ENCODE measurements at regions not wholly inside any gene's neighbourhood (a gene's known extent, or its start where the extent isn't known, plus 50 kb on each side); places are given as distances from the start of the nearest gene placed in this dataset.
"Not testable (repeated sequence)": the region's sequence is repeated elsewhere in the genome, so short reads cannot be mapped to it uniquely, and the experiment has no call there.

- peaks cover 8% of the 10 kb centered on the region for H3K27me3 Mint-ChIP-seq
- no peak overlapping the region for H3K27ac Mint-ChIP-seq
- H3K9me3 Mint-ChIP-seq = no peaks in the 10 kb centered on the region
- DNase-seq = no peak
- H3K36me3 Mint-ChIP-seq = no peaks in the 10 kb centered on the region
- no peak overlapping the region for H3K4me3 Mint-ChIP-seq
- no peaks in the 10 kb centered on the region for H3K4me1 Mint-ChIP-seq
Measured at GRCh38 chr6:167751579-167752115, 75.1 kb upstream of the AFDN start.

GRCh38 chr6:167753281-167753680 is 73.4 kb upstream of the AFDN start:
- not testable (repeated sequence) for DNase-seq, H3K36me3 Mint-ChIP-seq, H3K27ac Mint-ChIP-seq, H3K4me1 Mint-ChIP-seq, H3K9me3 Mint-ChIP-seq, H3K4me3 Mint-ChIP-seq, H3K27me3 Mint-ChIP-seq

- Mint-ChIP-seq H3K27ac (no peak overlapping the region), H3K9me3 (no peaks in the 10 kb centered on the region), H3K4me3 (no peak overlapping the region), H3K36me3 (no peaks in the 10 kb centered on the region), H3K4me1 (no peaks in the 10 kb centered on the region), H3K27me3 (peaks cover 8% of the 10 kb centered on the region)
- no peak for DNase-seq
Measured at GRCh38 chr6:167754691-167755090, 72.0 kb upstream of the AFDN start.

- Mint-ChIP-seq H3K27ac (no peak overlapping the region), H3K27me3 (peaks cover 8% of the 10 kb centered on the region), H3K9me3 (no peaks in the 10 kb centered on the region), H3K4me1 (no peaks in the 10 kb centered on the region), H3K4me3 (no peak overlapping the region), H3K36me3 (no peaks in the 10 kb centered on the region)
- no peak for DNase-seq
Measured at GRCh38 chr6:167755461-167755860, 71.2 kb upstream of the AFDN start.

- DNase-seq = no peak
- Mint-ChIP-seq H3K9me3 (no peaks in the 10 kb centered on the region), H3K36me3 (no peaks in the 10 kb centered on the region), H3K4me1 (no peaks in the 10 kb centered on the region), H3K27ac (no peak overlapping the region), H3K27me3 (peaks cover 5% of the 10 kb centered on the region), H3K4me3 (no peak overlapping the region)
Measured at GRCh38 chr6:167756597-167756996, 70.1 kb upstream of the AFDN start.

- H3K9me3 Mint-ChIP-seq = no peaks in the 10 kb centered on the region
- H3K36me3 Mint-ChIP-seq = no peaks in the 10 kb centered on the region
- H3K27me3 Mint-ChIP-seq = no peaks in the 10 kb centered on the region
- no peak overlapping the region for H3K27ac Mint-ChIP-seq
- no peak for DNase-seq
- H3K4me1 Mint-ChIP-seq = no peaks in the 10 kb centered on the region
- no peak overlapping the region for H3K4me3 Mint-ChIP-seq
Measured at GRCh38 chr6:167757249-167757648, 69.5 kb upstream of the AFDN start.

GRCh38 chr6:167757821-167758220 is 68.9 kb upstream of the AFDN start:
- no peak for DNase-seq
- Mint-ChIP-seq H3K9me3 (no peaks in the 10 kb centered on the region), H3K4me3 (no peak overlapping the region), H3K36me3 (no peaks in the 10 kb centered on the region), H3K4me1 (no peaks in the 10 kb centered on the region), H3K27me3 (no peaks in the 10 kb centered on the region), H3K27ac (no peak overlapping the region)

- Mint-ChIP-seq H3K4me3 (no peak overlapping the region), H3K36me3 (no peaks in the 10 kb centered on the region)
Measured at GRCh38 chr6:167758309-167759023, 68.2 kb upstream of the AFDN start.

GRCh38 chr6:167759206-167759605 is 67.5 kb upstream of the AFDN start:
- Mint-ChIP-seq H3K27ac (no peak overlapping the region), H3K27me3 (no peaks in the 10 kb centered on the region), H3K36me3 (no peaks in the 10 kb centered on the region), H3K4me1 (no peaks in the 10 kb centered on the region), H3K4me3 (no peak overlapping the region), H3K9me3 (no peaks in the 10 kb centered on the region)
- no peak for DNase-seq

More at GRCh38 chr6:167758309-167759023, 68.2 kb upstream of the AFDN start:
- H3K27ac Mint-ChIP-seq = no peak overlapping the region
- DNase-seq = no peak
- no peaks in the 10 kb centered on the region for H3K27me3 Mint-ChIP-seq
- no peaks in the 10 kb centered on the region for H3K4me1 Mint-ChIP-seq
- no peaks in the 10 kb centered on the region for H3K9me3 Mint-ChIP-seq

- Mint-ChIP-seq H3K36me3 (no peaks in the 10 kb centered on the region), H3K27me3 (no peaks in the 10 kb centered on the region), H3K27ac (no peak overlapping the region), H3K4me1 (no peaks in the 10 kb centered on the region), H3K9me3 (no peaks in the 10 kb centered on the region), H3K4me3 (no peak overlapping the region)
- DNase-seq = no peak
Measured at GRCh38 chr6:167759912-167760311, 66.8 kb upstream of the AFDN start.

- Mint-ChIP-seq H3K27ac (no peak overlapping the region), H3K4me3 (no peak overlapping the region), H3K36me3 (no peaks in the 10 kb centered on the region), H3K27me3 (no peaks in the 10 kb centered on the region), H3K9me3 (no peaks in the 10 kb centered on the region), H3K4me1 (no peaks in the 10 kb centered on the region)
- DNase-seq = no peak
Measured at GRCh38 chr6:167760979-167761793, 65.5 kb upstream of the AFDN start.

GRCh38 chr6:167761794-167762258 is 64.9 kb upstream of the AFDN start:
- Mint-ChIP-seq H3K4me1 (no peaks in the 10 kb centered on the region), H3K36me3 (no peaks in the 10 kb centered on the region), H3K27ac (no peak overlapping the region)

GRCh38 chr6:167762259-167762962 is 64.3 kb upstream of the AFDN start:
- Mint-ChIP-seq H3K4me1 (no peaks in the 10 kb centered on the region), H3K27ac (no peak overlapping the region), H3K9me3 (no peaks in the 10 kb centered on the region), H3K27me3 (no peaks in the 10 kb centered on the region), H3K36me3 (no peaks in the 10 kb centered on the region), H3K4me3 (no peak overlapping the region)
- DNase-seq = no peak

More at GRCh38 chr6:167761794-167762258, 64.9 kb upstream of the AFDN start:
- Mint-ChIP-seq H3K4me3 (no peak overlapping the region), H3K27me3 (no peaks in the 10 kb centered on the region), H3K9me3 (no peaks in the 10 kb centered on the region)
- no peak for DNase-seq

- no peaks in the 10 kb centered on the region for H3K9me3 Mint-ChIP-seq
- no peaks in the 10 kb centered on the region for H3K27me3 Mint-ChIP-seq
- no peak overlapping the region for H3K27ac Mint-ChIP-seq
Measured at GRCh38 chr6:167763056-167763944, 63.4 kb upstream of the AFDN start.

More at GRCh38 chr6:167763056-167763944, 63.4 kb upstream of the AFDN start:
- Mint-ChIP-seq H3K4me3 (no peak overlapping the region), H3K36me3 (no peaks in the 10 kb centered on the region), H3K4me1 (no peaks in the 10 kb centered on the region)
- no peak for DNase-seq
